ENCODE measurements at regions not wholly inside any gene's neighbourhood (a gene's known extent, or its start where the extent isn't known, plus 50 kb on each side); places are given as distances from the start of the nearest gene placed in this dataset.

- POLR2A ChIA-PET = no interaction called here
- no peak for DNase-seq
- H3K4me1 Mint-ChIP-seq = no peaks in the 10 kb centered on the region
- ATAC-seq = no peak
- no peak overlapping the region for H3K27ac Mint-ChIP-seq
- H3K4me3 Mint-ChIP-seq = no peak overlapping the region
- H3K9me3 Mint-ChIP-seq = peaks cover 0 to 3% (median 0%) of the 10 kb centered on the region in 9 donors
- H3K27me3 Mint-ChIP-seq = peaks cover 0 to 5% (median 3%) of the 10 kb centered on the region in 5 donors
- no peaks in the 10 kb centered on the region for H3K36me3 Mint-ChIP-seq
Measured at GRCh38 chr5:7955476-7955875, 86.5 kb downstream of the MTRR start.

GRCh38 chr5:7957329-7957728 is 88.4 kb downstream of the MTRR start:
- H3K36me3 Mint-ChIP-seq = no peaks in the 10 kb centered on the region
- POLR2A ChIA-PET = no interaction called here
- no peak overlapping the region for H3K4me3 Mint-ChIP-seq
- H3K4me1 Mint-ChIP-seq = no peaks in the 10 kb centered on the region
- peaks cover 0 to under 1% (median 0%) of the 10 kb centered on the region in 5 donors for H3K27me3 Mint-ChIP-seq
- DNase-seq (no peak), ATAC-seq (no peak)
- H3K27ac Mint-ChIP-seq = no peak overlapping the region
- H3K9me3 Mint-ChIP-seq = peaks cover 0 to 4% (median 0%) of the 10 kb centered on the region in 9 donors

- no peaks in the 10 kb centered on the region for H3K36me3 Mint-ChIP-seq
- no peak for DNase-seq
- H3K27me3 Mint-ChIP-seq = peaks cover 0 to 22% (median 3%) of the 10 kb centered on the region in 5 donors
- H3K9me3 Mint-ChIP-seq = peaks cover 0 to 4% (median 0%) of the 10 kb centered on the region in 9 donors
- POLR2A ChIA-PET = no interaction called here
- no peaks in the 10 kb centered on the region for H3K4me1 Mint-ChIP-seq
- H3K27ac Mint-ChIP-seq = no peak overlapping the region
- H3K4me3 Mint-ChIP-seq = no peak overlapping the region
- no peak for ATAC-seq
Measured at GRCh38 chr5:7960142-7960541, 91.2 kb downstream of the MTRR start.

- DNase-seq (no peak), ATAC-seq (no peak)
- POLR2A ChIA-PET = no interaction called here
- H3K4me1 Mint-ChIP-seq = no peaks in the 10 kb centered on the region
- no peak overlapping the region for H3K4me3 Mint-ChIP-seq
- peaks cover 0 to 4% (median 0%) of the 10 kb centered on the region in 9 donors for H3K9me3 Mint-ChIP-seq
- H3K27ac Mint-ChIP-seq = no peak overlapping the region
- H3K27me3 Mint-ChIP-seq = peaks cover 0 to 28% (median 4%) of the 10 kb centered on the region in 5 donors
- no peaks in the 10 kb centered on the region for H3K36me3 Mint-ChIP-seq
Measured at GRCh38 chr5:7961540-7961939, 92.6 kb downstream of the MTRR start.

GRCh38 chr5:7970816-7971215 is 101.9 kb downstream of the MTRR start:
- H3K9me3 Mint-ChIP-seq = peaks cover 0 to 9% (median 2%) of the 10 kb centered on the region in 9 donors
- H3K36me3 Mint-ChIP-seq = no peaks in the 10 kb centered on the region
- POLR2A ChIA-PET = no interaction called here
- H3K27ac Mint-ChIP-seq = no peak overlapping the region
- H3K27me3 Mint-ChIP-seq = peaks cover 0 to 14% (median 6%) of the 10 kb centered on the region in 5 donors
- ATAC-seq (no peak), DNase-seq (no peak)
- H3K4me3 Mint-ChIP-seq = no peak overlapping the region
- peaks cover 0 to 2% (median 0%) of the 10 kb centered on the region in 4 donors for H3K4me1 Mint-ChIP-seq

- H3K4me1 Mint-ChIP-seq = no peaks in the 10 kb centered on the region
- H3K4me3 Mint-ChIP-seq = no peak overlapping the region
- H3K27ac Mint-ChIP-seq = no peak overlapping the region
- DNase-seq (no peak), ATAC-seq (no peak)
- H3K27me3 Mint-ChIP-seq = peaks cover 0 to 17% (median 4%) of the 10 kb centered on the region in 5 donors
- no peaks in the 10 kb centered on the region for H3K36me3 Mint-ChIP-seq
- peaks cover 0 to 3% (median 0%) of the 10 kb centered on the region in 9 donors for H3K9me3 Mint-ChIP-seq
- POLR2A ChIA-PET = no interaction called here
Measured at GRCh38 chr5:7976411-7977190, 107.7 kb downstream of the MTRR start.

GRCh38 chr5:7978114-7978513 is 109.2 kb downstream of the MTRR start:
- POLR2A ChIA-PET = no interaction called here
- H3K4me3 Mint-ChIP-seq = no peak overlapping the region
- H3K9me3 Mint-ChIP-seq = peaks cover 0 to 2% (median 0%) of the 10 kb centered on the region in 9 donors
- no peak overlapping the region for H3K27ac Mint-ChIP-seq
- no peaks in the 10 kb centered on the region for H3K36me3 Mint-ChIP-seq
- H3K4me1 Mint-ChIP-seq = no peaks in the 10 kb centered on the region
- ATAC-seq (no peak), DNase-seq (no peak)
- peaks cover 0 to 17% (median 4%) of the 10 kb centered on the region in 5 donors for H3K27me3 Mint-ChIP-seq

GRCh38 chr5:7978991-7979390 is 110.0 kb downstream of the MTRR start:
- POLR2A ChIA-PET = no interaction called here
- Mint-ChIP-seq H3K9me3 (peaks cover 0 to 3% (median 0%) of the 10 kb centered on the region in 9 donors), H3K27ac (no peak overlapping the region), H3K27me3 (peaks cover 0 to 17% (median 4%) of the 10 kb centered on the region in 5 donors), H3K4me3 (no peak overlapping the region), H3K36me3 (no peaks in the 10 kb centered on the region), H3K4me1 (no peaks in the 10 kb centered on the region)
- DNase-seq (no peak), ATAC-seq (no peak)

- H3K9me3 Mint-ChIP-seq = peaks cover 0 to 10% (median 0%) of the 10 kb centered on the region in 9 donors
- peaks cover 0 to 17% (median 3%) of the 10 kb centered on the region in 5 donors for H3K27me3 Mint-ChIP-seq
- no peak for DNase-seq
- H3K4me1 Mint-ChIP-seq = no peaks in the 10 kb centered on the region
- POLR2A ChIA-PET = no interaction called here
- no peaks in the 10 kb centered on the region for H3K36me3 Mint-ChIP-seq
- H3K4me3 Mint-ChIP-seq = no peak overlapping the region
- no peak for ATAC-seq
- no peak overlapping the region for H3K27ac Mint-ChIP-seq
Measured at GRCh38 chr5:7980881-7981280, 111.9 kb downstream of the MTRR start.

GRCh38 chr5:7983433-7983832 is 114.5 kb downstream of the MTRR start:
- POLR2A ChIA-PET = no interaction called here
- no peaks in the 10 kb centered on the region for H3K36me3 Mint-ChIP-seq
- no peaks in the 10 kb centered on the region for H3K4me1 Mint-ChIP-seq
- no peak overlapping the region for H3K4me3 Mint-ChIP-seq
- ATAC-seq (no peak), DNase-seq (no peak)
- H3K27ac Mint-ChIP-seq = no peak overlapping the region
- H3K27me3 Mint-ChIP-seq = peaks cover 0 to 3% (median under 1%) of the 10 kb centered on the region in 5 donors
- peaks cover 0 to 10% (median 0%) of the 10 kb centered on the region in 9 donors for H3K9me3 Mint-ChIP-seq

GRCh38 chr5:7991125-7991821 is 122.3 kb downstream of the MTRR start:
- no peaks in the 10 kb centered on the region for H3K36me3 Mint-ChIP-seq
- no peak for DNase-seq
- H3K4me3 Mint-ChIP-seq = no peak overlapping the region
- no peak overlapping the region for H3K27ac Mint-ChIP-seq
- peaks cover 0 to 10% (median 2%) of the 10 kb centered on the region in 9 donors for H3K9me3 Mint-ChIP-seq
- no peak for ATAC-seq
- H3K4me1 Mint-ChIP-seq = no peaks in the 10 kb centered on the region
- peaks cover 0 to 11% (median 1%) of the 10 kb centered on the region in 5 donors for H3K27me3 Mint-ChIP-seq
- POLR2A ChIA-PET = no interaction called here

- POLR2A ChIA-PET = no interaction called here
Measured at GRCh38 chr5:7995688-7996294, 126.8 kb downstream of the MTRR start.

GRCh38 chr5:8005416-8005815 is 136.5 kb downstream of the MTRR start:
- Mint-ChIP-seq H3K27ac (no peak overlapping the region), H3K36me3 (peaks cover 0 to 16% (median 0%) of the 10 kb centered on the region in 3 donors), H3K4me3 (no peak overlapping the region), H3K4me1 (no peaks in the 10 kb centered on the region), H3K9me3 (peaks cover 2 to 33% (median 11%) of the 10 kb centered on the region in 9 donors), H3K27me3 (peaks cover 0 to 10% (median 0%) of the 10 kb centered on the region in 5 donors)
- POLR2A ChIA-PET = no interaction called here
- DNase-seq (no peak), ATAC-seq (no peak)

More at GRCh38 chr5:7995688-7996294, 126.8 kb downstream of the MTRR start:
- H3K4me3 Mint-ChIP-seq = no peak overlapping the region
- no peak for DNase-seq
- no peak overlapping the region for H3K27ac Mint-ChIP-seq
- ATAC-seq = no peak
- H3K36me3 Mint-ChIP-seq = no peaks in the 10 kb centered on the region
- H3K27me3 Mint-ChIP-seq = peaks cover 0 to 5% (median 0%) of the 10 kb centered on the region in 5 donors
- peaks cover 0 to 9% (median 2%) of the 10 kb centered on the region in 9 donors for H3K9me3 Mint-ChIP-seq
- no peaks in the 10 kb centered on the region for H3K4me1 Mint-ChIP-seq

Data from naive thymus-derived CD8-positive, alpha-beta T cell (primary cell).